ENCODE measurements at regions not wholly inside any gene's neighbourhood (a gene's known extent, or its start where the extent isn't known, plus 50 kb on each side); places are given as distances from the start of the nearest gene placed in this dataset.

DNA sequence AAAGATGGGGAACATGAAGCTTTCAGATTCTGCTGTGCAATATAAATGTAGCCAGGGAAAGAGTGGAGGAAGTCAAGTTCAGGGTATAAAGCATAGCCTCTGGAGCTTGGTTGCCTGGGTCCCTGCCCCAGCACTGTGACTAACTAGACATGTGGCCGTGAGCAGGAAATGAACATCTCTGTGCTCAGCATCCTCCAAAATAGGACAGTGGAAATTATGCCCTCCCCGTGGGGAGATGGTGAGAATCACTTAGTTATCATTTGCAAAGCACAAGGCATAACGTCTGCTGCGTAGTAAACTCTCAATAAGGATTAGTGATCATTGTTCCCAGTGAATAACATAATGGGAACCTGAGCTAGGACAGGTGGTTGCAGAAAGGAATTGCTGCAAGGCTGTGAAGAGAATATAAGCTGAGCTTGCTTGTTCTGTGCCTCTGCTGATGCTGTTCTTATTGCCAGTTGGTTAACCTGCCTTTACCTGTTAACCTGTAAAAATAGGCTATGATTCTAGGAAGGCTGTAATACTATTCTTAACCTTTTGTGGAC is 441.0 kb downstream of the COG6 start:
- TF ChIP-seq CTCF (IDR thresholded peaks at IDR 0.05): no peak
- no peak for TF ChIP-seq POLR2A (IDR thresholded peaks at IDR 0.05)

Data from right lobe of liver (tissue), 4 donors.